ENCODE measurements at regions not wholly inside any gene's neighbourhood (a gene's known extent, or its start where the extent isn't known, plus 50 kb on each side); places are given as distances from the start of the nearest gene placed in this dataset.

GRCh38 chr12:40622246-40622838 is 69.9 kb upstream of the CNTN1 start (continued):
- TF ChIP-seq PBX3 (IDR thresholded peaks at IDR 0.05) (no peak), SMC3 (IDR thresholded peaks at IDR 0.05; ENCODE audit: low read depth, low read length) (peak; percentile 71), RAD21 (IDR thresholded peaks at IDR 0.05; ENCODE audit: low read length) (peak; percentile 82)

GRCh38 chr12:40632171-40632570 is 60.1 kb upstream of the CNTN1 start:
- H3K9ac ChIP-seq, result no peak overlapping the region
- ChIA-PET POLR2A (no interaction called here), CTCF (interaction anchor here (0.7 kb wide), 1 partner anchor 289 kb away, joined by 3 read pairs; no protein-coding TSS in a partner anchor)
- no peaks in the 10 kb centered on the region for H3K9me2 ChIP-seq
- no peaks in the 10 kb centered on the region for H3K36me3 ChIP-seq (replicated peaks in 1 of 2; ENCODE audit: control insufficient read depth in 1 of 2, insufficient read depth in 2 of 2, low read length in 1 of 2)
- H2AFZ ChIP-seq (ENCODE audit: low read depth), result no peak overlapping the region
- H3K4me3 ChIP-seq (ENCODE audit: low read depth in 2 of 2, low read length in 1 of 2), result no peak overlapping the region
- no peaks in the 10 kb centered on the region for H3K79me2 ChIP-seq (ENCODE audit: insufficient read depth)
- H4K20me1 ChIP-seq (ENCODE audit: insufficient read depth), result no peaks in the 10 kb centered on the region
- H3K4me1 ChIP-seq (ENCODE audit: control insufficient read depth in 1 of 2, insufficient read depth in 2 of 2, low read depth in 1 of 2, low read length in 1 of 2), result peaks cover 0 to 4% of the 10 kb centered on the region in 2 experiments; a peak in 1 of 4 replicates
- H3K9me3 ChIP-seq, result no peaks in the 10 kb centered on the region
- H3K4me2 ChIP-seq, result no peak overlapping the region
- H3K27me3 ChIP-seq (ENCODE audit: insufficient read depth), result no peaks in the 10 kb centered on the region
- no peak for DNase-seq
- TF ChIP-seq SMC3 (IDR thresholded peaks at IDR 0.05; ENCODE audit: low read depth, low read length) (no peak), CTCF (IDR thresholded peaks at IDR 0.05) (no peak), ZBTB33 (IDR thresholded peaks at IDR 0.05; ENCODE audit: borderline replicate concordance, low read depth) (no peak), FOXJ3 (CRISPR knock-in tag; IDR thresholded peaks at IDR 0.05) (no peak), GATA2 (CRISPR knock-in tag; IDR thresholded peaks at IDR 0.05) (no peak), FOSL2 (IDR thresholded peaks at IDR 0.05; ENCODE audit: borderline replicate concordance, low read depth) (no peak), JUND (IDR thresholded peaks at IDR 0.05) (no peak), TEAD4 (IDR thresholded peaks at IDR 0.05; ENCODE audit: borderline replicate concordance, insufficient read depth) (no peak), GABPA (IDR thresholded peaks at IDR 0.05; ENCODE audit: low read depth) (no peak), MXI1 (IDR thresholded peaks at IDR 0.05; ENCODE audit: low read depth, low read length) (no peak), NFIC (IDR thresholded peaks at IDR 0.05; ENCODE audit: borderline replicate concordance) (no peak), USF1 (IDR thresholded peaks at IDR 0.05; ENCODE audit: borderline replicate concordance, low read depth) (no peak), TCF12 (IDR thresholded peaks at IDR 0.05) (no peak), NRF1 (IDR thresholded peaks at IDR 0.05; ENCODE audit: low read depth, low read length) (no peak), MAX (IDR thresholded peaks at IDR 0.05; ENCODE audit: low read depth) (no peak), SIN3A (IDR thresholded peaks at IDR 0.05; ENCODE audit: borderline replicate concordance, low read depth, low read length) (no peak), CHD2 (IDR thresholded peaks at IDR 0.05; ENCODE audit: low read length, partially characterized antibody) (no peak), USF2 (IDR thresholded peaks at IDR 0.05; ENCODE audit: borderline replicate concordance, low read depth, low read length) (no peak)
- no peaks in the 10 kb centered on the region for H3F3A ChIP-seq (replicated peaks; ENCODE audit: insufficient read depth)
- H3K27ac ChIP-seq (ENCODE audit: low read depth in 2 of 2, low read length in 1 of 2), result no peak overlapping the region
